Progenitor cell of endocrine pancreas (in vitro differentiated cells): ENCODE measurements at regions not wholly inside any gene's neighbourhood (a gene's known extent, or its start where the extent isn't known, plus 50 kb on each side); places are given as distances from the start of the nearest gene placed in this dataset.

Experiments used
- DNase-seq: peaks from one replicate; pipeline ENCODE4 v3.0.0; 2021; ENCODE audit warnings: low spot score; ENCODE audit not compliant: unreplicated experiment
- H3K27ac Mint-ChIP-seq: 2 replicates; pipeline ENCODE4 v1.8.0; 2021; ENCODE audit warnings: mild to moderate bottlenecking, moderate library complexity, mixed read lengths
- H3K27me3 Mint-ChIP-seq: 2 replicates; pipeline ENCODE4 v1.8.0; 2021; ENCODE audit warnings: mixed read lengths
- H3K36me3 Mint-ChIP-seq: 2 replicates; pipeline ENCODE4 v1.8.0; 2022; ENCODE audit warnings: mixed read lengths; ENCODE audit not compliant: insufficient read depth
- H3K4me1 Mint-ChIP-seq: 2 replicates; pipeline ENCODE4 v1.8.0; 2021; ENCODE audit warnings: low read depth, mixed read lengths
- H3K4me3 Mint-ChIP-seq: 2 replicates; pipeline ENCODE4 v1.8.0; 2021; ENCODE audit warnings: low read depth, mild to moderate bottlenecking, moderate library complexity, mixed read lengths
- H3K9me3 Mint-ChIP-seq: 2 replicates; pipeline ENCODE4 v1.8.0; 2021; ENCODE audit warnings: low read depth, mixed read lengths
- CTCF ChIP-seq: fragments of 200-600 bp; sonication (generic); IDR thresholded peaks from one replicate; pipeline ENCODE4 v1.5.0; 2021; ENCODE audit warnings: antibody characterized with exemption, mild to moderate bottlenecking; ENCODE audit not compliant: unreplicated experiment

- no peak for TF ChIP-seq CTCF
- H3K36me3 Mint-ChIP-seq = no peaks in the 10 kb centered on the region
- peaks cover 19% of the 10 kb centered on the region for H3K27me3 Mint-ChIP-seq
- no peak overlapping the region for H3K4me3 Mint-ChIP-seq
- no peak for DNase-seq
- peaks cover 2% of the 10 kb centered on the region for H3K4me1 Mint-ChIP-seq
- H3K27ac Mint-ChIP-seq = no peak overlapping the region
- no peaks in the 10 kb centered on the region for H3K9me3 Mint-ChIP-seq
These were observed 151.5 kb upstream of the FBXL4 start for GRCh38 chr6:99099243-99099642.

- H3K27me3 Mint-ChIP-seq = peaks cover 30% of the 10 kb centered on the region
- H3K4me3 Mint-ChIP-seq = no peak overlapping the region
- H3K36me3 Mint-ChIP-seq = no peaks in the 10 kb centered on the region
- TF ChIP-seq CTCF = no peak
- DNase-seq = no peak
- no peaks in the 10 kb centered on the region for H3K9me3 Mint-ChIP-seq
- no peaks in the 10 kb centered on the region for H3K4me1 Mint-ChIP-seq
- no peak overlapping the region for H3K27ac Mint-ChIP-seq
These were observed 148.4 kb upstream of the FBXL4 start for GRCh38 chr6:99096170-99096569.

GRCh38 chr6:99093456-99094190 lies 145.9 kb upstream of the FBXL4 start:
- Mint-ChIP-seq H3K4me3 (no peak overlapping the region), H3K36me3 (no peaks in the 10 kb centered on the region), H3K27me3 (peaks cover 30% of the 10 kb centered on the region), H3K9me3 (no peaks in the 10 kb centered on the region), H3K4me1 (no peaks in the 10 kb centered on the region), H3K27ac (no peak overlapping the region)
- TF ChIP-seq CTCF = no peak
- no peak for DNase-seq

DNA sequence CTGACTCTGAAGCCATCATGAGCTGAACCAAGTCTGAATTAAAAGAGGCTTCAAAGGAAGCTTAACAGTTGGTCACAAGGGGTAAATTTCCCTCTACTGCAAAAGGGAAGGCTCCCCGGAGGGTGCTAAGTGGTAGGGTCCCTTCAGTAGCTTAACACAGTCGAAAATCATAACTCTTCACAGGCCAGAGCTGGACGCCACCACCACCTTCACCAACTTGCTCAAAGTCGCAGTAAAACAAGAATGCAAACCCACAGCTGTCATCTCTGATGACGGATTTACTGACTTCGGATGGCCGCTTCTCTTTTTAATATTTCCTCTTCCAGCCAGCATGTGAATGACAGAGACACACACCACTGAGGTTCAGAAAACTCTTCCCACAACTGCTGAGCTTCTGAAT lies 144.7 kb upstream of the FBXL4 start:
- TF ChIP-seq CTCF = no peak
- Mint-ChIP-seq H3K4me3 (no peak overlapping the region), H3K9me3 (no peaks in the 10 kb centered on the region), H3K4me1 (no peaks in the 10 kb centered on the region), H3K27ac (no peak overlapping the region), H3K36me3 (no peaks in the 10 kb centered on the region), H3K27me3 (peaks cover 30% of the 10 kb centered on the region)
- DNase-seq = no peak

GRCh38 chr6:99091985-99092384 lies 144.2 kb upstream of the FBXL4 start:
- H3K4me3 Mint-ChIP-seq = no peak overlapping the region
- H3K27me3 Mint-ChIP-seq = peaks cover 30% of the 10 kb centered on the region

More at GRCh38 chr6:99091985-99092384, 144.2 kb upstream of the FBXL4 start:
- no peak for TF ChIP-seq CTCF
- no peaks in the 10 kb centered on the region for H3K36me3 Mint-ChIP-seq
- H3K9me3 Mint-ChIP-seq = no peaks in the 10 kb centered on the region
- DNase-seq = no peak
- H3K27ac Mint-ChIP-seq = no peak overlapping the region
- no peaks in the 10 kb centered on the region for H3K4me1 Mint-ChIP-seq
